Muscle layer of colon (tissue), 2 donors: ENCODE measurements at regions not wholly inside any gene's neighbourhood (a gene's known extent, or its start where the extent isn't known, plus 50 kb on each side); places are given as distances from the start of the nearest gene placed in this dataset.

Experiments
- H3K27ac ChIP-seq: one replicate; pipeline ENCODE4 v1.7.0; 2013; ENCODE audit warnings: low read depth, mild to moderate bottlenecking, low read length, moderate library complexity
- H3K27me3 ChIP-seq, 2 donors: one replicate each; pipeline ENCODE4 v1.7.0; 2013; ENCODE audit warnings: low read length in 2 of 2, mild to moderate bottlenecking in 2 of 2; ENCODE audit not compliant: insufficient read depth in 2 of 2, control insufficient read depth in 1 of 2
- H3K36me3 ChIP-seq: one replicate; pipeline ENCODE4 v1.7.0; 2013; ENCODE audit warnings: mild to moderate bottlenecking, low read length; ENCODE audit not compliant: insufficient read depth
- H3K4me1 ChIP-seq: one replicate; pipeline ENCODE4 v1.7.0; 2013; ENCODE audit warnings: mild to moderate bottlenecking, low read length; ENCODE audit not compliant: insufficient read depth
- H3K4me3 ChIP-seq, 2 donors: one replicate each; pipeline ENCODE4 v1.7.0; 2013; ENCODE audit warnings: low read length in 2 of 2, low read depth in 1 of 2, mild to moderate bottlenecking in 1 of 2, moderate library complexity in 1 of 2
- H3K9ac ChIP-seq: one replicate; pipeline ENCODE4 v1.7.0; 2013; ENCODE audit warnings: low read length
- H3K9me3 ChIP-seq: one replicate; pipeline ENCODE4 v1.7.0; 2013; ENCODE audit warnings: mild to moderate bottlenecking, low read length
- donor health status: abdominal sarcoma.
- donor health status: Adenocarcinoma of cecum.

DNA sequence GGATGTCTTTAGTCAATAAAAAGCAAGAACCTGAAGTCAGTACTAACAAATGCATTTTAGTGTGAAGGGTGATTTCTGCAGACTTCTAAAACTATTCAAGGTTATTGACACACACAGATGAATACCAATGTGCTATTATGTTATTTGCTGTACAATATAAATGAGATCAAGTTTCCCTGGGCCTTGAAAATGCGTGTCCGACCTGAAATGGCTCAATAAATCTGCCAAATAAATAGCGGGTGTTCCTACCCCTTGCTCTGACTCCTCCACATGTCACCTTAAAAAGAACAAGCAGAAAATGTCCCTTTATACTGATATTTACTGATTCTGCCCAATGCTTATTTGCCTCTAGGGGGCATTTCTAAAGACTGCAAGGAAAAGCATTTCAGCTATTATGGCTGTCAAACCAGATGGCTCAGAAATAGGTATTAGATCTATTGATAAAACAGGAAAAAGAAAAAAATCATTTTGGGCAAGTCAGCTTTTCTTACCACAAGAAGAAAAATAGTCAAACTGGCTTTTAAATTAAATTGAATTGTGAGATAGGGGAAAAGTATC lies 367.3 kb upstream of the KITLG start:
- H3K9me3 ChIP-seq, result no peaks in the 10 kb centered on the region
- H3K4me3 ChIP-seq, result no peak overlapping the region
- no peak overlapping the region for H3K9ac ChIP-seq
- no peak overlapping the region for H3K27ac ChIP-seq
- H3K36me3 ChIP-seq, result no peaks in the 10 kb centered on the region
- H3K27me3 ChIP-seq, result no peaks in the 10 kb centered on the region
- H3K4me1 ChIP-seq, result peaks cover 15% of the 10 kb centered on the region

- no peaks in the 10 kb centered on the region for H3K27me3 ChIP-seq
- H3K9ac ChIP-seq, result no peak overlapping the region
- H3K4me1 ChIP-seq, result peaks cover 15% of the 10 kb centered on the region
- no peaks in the 10 kb centered on the region for H3K9me3 ChIP-seq
- peak overlapping the region; percentile 31 for H3K27ac ChIP-seq
- no peak overlapping the region for H3K4me3 ChIP-seq
- H3K36me3 ChIP-seq, result no peaks in the 10 kb centered on the region
Measured at GRCh38 chr12:88946372-88946997, 366.2 kb upstream of the KITLG start.

- no peak overlapping the region for H3K4me3 ChIP-seq
- no peak overlapping the region for H3K27ac ChIP-seq
- H3K36me3 ChIP-seq, result no peaks in the 10 kb centered on the region
- no peak overlapping the region for H3K9ac ChIP-seq
- peaks cover 15% of the 10 kb centered on the region for H3K4me1 ChIP-seq
- no peaks in the 10 kb centered on the region for H3K27me3 ChIP-seq
- H3K9me3 ChIP-seq, result no peaks in the 10 kb centered on the region
Measured at GRCh38 chr12:88945051-88945732, 364.9 kb upstream of the KITLG start.

DNA sequence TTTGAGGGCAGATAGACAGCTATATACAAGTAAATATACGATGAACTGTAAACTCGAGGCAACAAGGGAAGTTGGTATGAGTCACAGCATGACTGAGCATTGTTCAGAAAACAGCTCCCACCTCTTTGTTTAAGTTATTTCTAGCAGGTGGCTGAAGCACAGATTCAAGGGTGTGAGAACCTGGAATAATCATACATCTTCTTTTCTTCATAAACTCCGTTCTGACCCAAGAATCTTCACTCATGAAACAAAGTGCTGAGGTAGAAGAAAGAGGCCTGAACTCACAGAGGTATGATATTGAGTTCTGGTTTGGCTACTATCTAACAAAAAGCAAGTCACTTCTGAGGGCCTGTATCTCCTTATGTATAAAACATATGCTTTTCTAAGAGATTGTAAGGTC lies 364.1 kb upstream of the KITLG start:
- Histone ChIP-seq H3K36me3 (no peaks in the 10 kb centered on the region), H3K4me1 (peaks cover 15% of the 10 kb centered on the region), H3K4me3 (no peak overlapping the region), H3K9ac (no peak overlapping the region), H3K27me3 (no peaks in the 10 kb centered on the region), H3K27ac (no peak overlapping the region), H3K9me3 (no peaks in the 10 kb centered on the region)

DNA sequence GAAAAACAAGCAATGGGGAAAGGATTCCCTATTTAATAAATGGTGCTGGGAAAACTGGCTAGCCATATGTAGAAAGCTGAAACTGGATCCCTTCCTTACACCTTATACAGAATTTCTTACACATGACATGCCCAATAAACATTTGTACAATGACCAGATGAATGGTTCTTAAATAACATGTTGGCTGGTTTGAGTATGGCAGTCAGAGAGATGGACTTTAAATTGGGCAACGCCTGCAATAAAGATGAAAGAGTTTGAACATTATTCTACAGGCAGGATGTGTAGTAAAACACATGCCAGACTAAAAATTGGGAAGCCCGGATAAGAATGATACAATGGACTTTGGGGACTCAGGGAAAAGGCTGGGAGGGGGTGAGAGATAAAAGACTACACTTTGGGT lies 360.6 kb upstream of the KITLG start:
- no peak overlapping the region for H3K4me3 ChIP-seq
- H3K4me1 ChIP-seq, result peaks cover under 1% of the 10 kb centered on the region

DNA sequence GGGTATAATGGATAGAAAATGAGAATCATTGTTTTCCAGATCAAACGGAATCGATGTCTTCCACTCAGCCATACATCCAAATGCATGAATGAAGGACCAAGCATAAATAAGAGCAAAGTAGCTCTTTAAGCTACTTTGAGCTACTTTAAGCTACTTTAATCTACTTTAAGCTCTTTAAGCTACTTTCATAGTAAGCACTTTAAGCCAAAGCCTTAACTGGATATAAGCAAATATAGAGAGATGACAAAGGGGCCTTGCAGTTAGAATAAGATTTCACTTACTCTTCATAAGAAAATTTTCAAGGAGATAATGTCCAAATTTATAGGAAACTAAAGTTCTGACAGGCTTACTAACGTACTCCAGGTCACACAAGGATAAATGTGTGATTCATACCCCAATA lies 355.6 kb upstream of the KITLG start:
- no peak overlapping the region for H3K9ac ChIP-seq
- no peaks in the 10 kb centered on the region for H3K27me3 ChIP-seq
- no peak overlapping the region for H3K27ac ChIP-seq
- no peaks in the 10 kb centered on the region for H3K9me3 ChIP-seq
- no peaks in the 10 kb centered on the region for H3K36me3 ChIP-seq
- no peaks in the 10 kb centered on the region for H3K4me1 ChIP-seq
- no peak overlapping the region for H3K4me3 ChIP-seq

More for the DNA sequence above, 360.6 kb upstream of the KITLG start:
- no peaks in the 10 kb centered on the region for H3K9me3 ChIP-seq
- H3K9ac ChIP-seq, result no peak overlapping the region
- H3K36me3 ChIP-seq, result no peaks in the 10 kb centered on the region
- no peak overlapping the region for H3K27ac ChIP-seq
- H3K27me3 ChIP-seq, result no peaks in the 10 kb centered on the region

DNA sequence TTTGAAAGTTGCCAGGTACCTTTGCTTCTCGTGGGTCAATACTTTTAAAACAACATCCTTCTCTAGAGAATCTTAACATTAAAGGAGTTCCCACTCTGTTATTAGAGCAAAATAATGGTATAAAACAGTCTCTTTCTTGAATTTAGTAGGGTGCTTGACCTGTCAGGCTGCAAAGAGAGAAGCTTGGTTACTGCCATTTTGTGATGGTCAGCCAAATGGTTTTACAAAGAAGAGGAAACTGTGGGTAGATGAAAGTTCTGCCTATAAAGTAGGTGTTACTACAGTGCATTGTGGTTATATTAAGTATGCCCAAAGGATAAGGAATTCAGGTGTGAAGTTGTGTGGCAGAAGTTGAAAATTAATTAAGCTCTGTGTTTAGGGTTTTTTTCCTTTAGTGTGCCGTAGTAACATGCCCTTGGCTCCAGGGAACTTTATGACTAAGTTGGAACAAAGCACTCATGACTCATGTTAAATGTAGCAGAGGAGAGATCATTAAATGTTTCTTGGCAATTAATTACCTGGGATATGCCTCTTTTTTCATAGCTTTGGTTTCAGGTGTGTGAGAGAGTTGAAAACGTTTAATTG lies 354.0 kb upstream of the KITLG start:
- Histone ChIP-seq H3K27me3 (no peaks in the 10 kb centered on the region), H3K27ac (no peak overlapping the region), H3K4me3 (no peak overlapping the region), H3K9ac (no peak overlapping the region), H3K4me1 (no peaks in the 10 kb centered on the region), H3K36me3 (no peaks in the 10 kb centered on the region), H3K9me3 (no peaks in the 10 kb centered on the region)

- H3K27me3 ChIP-seq, result no peaks in the 10 kb centered on the region
Measured at GRCh38 chr12:88932457-88932856, 352.2 kb upstream of the KITLG start.

GRCh38 chr12:88931598-88931997 lies 351.3 kb upstream of the KITLG start:
- H3K27ac ChIP-seq, result no peak overlapping the region
- no peak overlapping the region for H3K4me3 ChIP-seq
- H3K9me3 ChIP-seq, result no peaks in the 10 kb centered on the region
- no peaks in the 10 kb centered on the region for H3K27me3 ChIP-seq
- H3K9ac ChIP-seq, result no peak overlapping the region
- H3K4me1 ChIP-seq, result no peaks in the 10 kb centered on the region
- no peaks in the 10 kb centered on the region for H3K36me3 ChIP-seq

More at GRCh38 chr12:88932457-88932856, 352.2 kb upstream of the KITLG start:
- Histone ChIP-seq H3K36me3 (no peaks in the 10 kb centered on the region), H3K9ac (no peak overlapping the region), H3K4me3 (no peak overlapping the region), H3K27ac (no peak overlapping the region), H3K9me3 (no peaks in the 10 kb centered on the region), H3K4me1 (no peaks in the 10 kb centered on the region)

DNA sequence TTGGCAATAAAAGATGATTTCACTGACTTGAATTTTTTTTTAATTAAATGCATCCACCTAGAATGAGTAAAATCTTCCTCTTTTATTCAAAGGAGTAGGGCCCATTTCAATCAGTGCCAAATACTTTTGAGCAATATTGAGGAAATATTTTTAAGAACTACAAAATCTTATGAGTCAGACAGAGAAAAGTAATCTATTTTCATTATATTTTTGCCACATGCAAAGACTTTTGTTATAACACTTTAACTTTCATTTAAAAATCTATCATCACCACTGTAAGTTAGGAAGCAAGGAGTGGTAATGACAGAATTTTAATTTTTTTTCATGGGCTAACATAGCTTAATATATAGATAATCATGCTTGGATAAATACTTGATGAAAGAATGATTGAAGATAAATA lies 345.2 kb upstream of the KITLG start:
- no peaks in the 10 kb centered on the region for H3K27me3 ChIP-seq
- H3K9me3 ChIP-seq, result no peaks in the 10 kb centered on the region
- H3K9ac ChIP-seq, result no peak overlapping the region
- H3K27ac ChIP-seq, result no peak overlapping the region
- no peaks in the 10 kb centered on the region for H3K36me3 ChIP-seq
- no peak overlapping the region for H3K4me3 ChIP-seq
- H3K4me1 ChIP-seq, result peaks cover 15% of the 10 kb centered on the region

DNA sequence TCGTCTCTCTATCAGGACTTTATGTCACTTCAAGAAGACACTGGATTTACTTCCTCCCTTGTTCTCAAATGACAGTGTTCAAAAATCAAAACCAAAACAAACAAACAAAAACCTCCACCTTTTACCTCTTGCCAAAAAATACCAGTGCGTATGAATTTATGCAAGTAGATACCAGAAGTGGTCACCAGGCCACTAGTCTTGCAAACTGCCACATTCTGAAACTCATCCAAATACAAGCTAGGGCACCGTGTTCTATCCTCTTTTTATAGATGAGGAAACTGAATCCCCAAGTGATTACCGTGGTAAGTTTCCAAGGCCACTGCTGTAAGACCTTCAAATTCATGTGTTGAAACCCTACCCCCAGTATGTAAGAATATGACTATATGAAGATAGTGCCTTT lies 343.9 kb upstream of the KITLG start:
- Histone ChIP-seq H3K4me3 (no peak overlapping the region), H3K27ac (no peak overlapping the region), H3K9ac (no peak overlapping the region), H3K4me1 (peaks cover 15% of the 10 kb centered on the region), H3K36me3 (no peaks in the 10 kb centered on the region), H3K9me3 (no peaks in the 10 kb centered on the region), H3K27me3 (no peaks in the 10 kb centered on the region)
